Testis (tissue), 2 donors: ENCODE measurements at regions not wholly inside any gene's neighbourhood (a gene's known extent, or its start where the extent isn't known, plus 50 kb on each side); places are given as distances from the start of the nearest gene placed in this dataset.

ENCODE experiments used
- DNase-seq: peaks from one replicate; pipeline ENCODE4 v3.0.0-alpha.2; 2019
- H3K27ac ChIP-seq, 2 donors: fragments of 200-600 bp; sonication (generic); one replicate each; pipeline ENCODE4 v1.5.1; 2019
- H3K27me3 ChIP-seq: fragments of 200-600 bp; sonication (generic); one replicate; pipeline ENCODE4 v1.5.1; 2019
- H3K36me3 ChIP-seq: fragments of 200-600 bp; sonication (generic); one replicate; pipeline ENCODE4 v1.5.1; 2017; ENCODE audit warnings: low read depth; ENCODE audit errors: missing control alignments
- H3K4me1 ChIP-seq: fragments of 200-600 bp; sonication (generic); one replicate; pipeline ENCODE4 v1.5.1; 2019
- H3K4me3 ChIP-seq, 2 donors: fragments of 200-600 bp; sonication (generic); one replicate each; pipeline ENCODE4 v1.5.1; 2017 to 2019
- H3K9me3 ChIP-seq: fragments of 200-600 bp; sonication (generic); one replicate; pipeline ENCODE4 v1.5.1; 2017
- CTCF ChIP-seq, 3 experiments: fragments of 450-650 bp in 2 of 3; fragments of 200-600 bp in 1 of 3; sonication (generic) in 1 of 3; IDR thresholded peaks; one replicate each; pipeline ENCODE4 v1.5.1; 2016 to 2019; ENCODE audit warnings: antibody characterized with exemption in 3 of 3, mild to moderate bottlenecking in 2 of 3, moderate library complexity in 1 of 3
- POLR2A ChIP-seq: fragments of 450-650 bp; IDR thresholded peaks from one replicate; pipeline ENCODE4 v1.6.1; 2017; ENCODE audit warnings: antibody characterized with exemption, mild to moderate bottlenecking, moderate library complexity
- WGBS, 2 donors: methylation state at CpG; one replicate each; pipeline ENCODE4 v1.1.5; 2018; 5-methylcytosine and 5-hydroxymethylcytosine counted together
- intact Hi-C: fragments of 100-400 bp; cut with DNase I; formaldehyde crosslinking; loops from one replicate; pipeline ENCODE4 v1.15.1; 2023; ENCODE audit warnings: low total_unique reads

GRCh38 chr12:87140262-87140661, 884.1 kb upstream of the MGAT4C start:
- Histone ChIP-seq H3K9me3 (no peaks in the 10 kb centered on the region), H3K27ac (no peak overlapping the region), H3K4me3 (no peak overlapping the region), H3K36me3 (no peaks in the 10 kb centered on the region), H3K4me1 (no peaks in the 10 kb centered on the region), H3K27me3 (no peaks in the 10 kb centered on the region)
- DNase-seq = no peak
- TF ChIP-seq POLR2A = no peak
- no peak for TF ChIP-seq CTCF (IDR thresholded peaks at IDR 0.05)
- intact Hi-C loops = no loop called here
- 89 to 91% methylated on average over 1 of the region's 1 CpG for WGBS, 2 donors

GRCh38 chr12:87137220-87137619, 881.0 kb upstream of the MGAT4C start:
- no peak overlapping the region for H3K27ac ChIP-seq
- no peaks in the 10 kb centered on the region for H3K27me3 ChIP-seq
- intact Hi-C loops = no loop called here
- H3K36me3 ChIP-seq = no peaks in the 10 kb centered on the region
- TF ChIP-seq POLR2A (no peak), CTCF (IDR thresholded peaks at IDR 0.05) (no peak)
- no peak overlapping the region for H3K4me3 ChIP-seq
- no peaks in the 10 kb centered on the region for H3K9me3 ChIP-seq
- H3K4me1 ChIP-seq = no peaks in the 10 kb centered on the region
- DNase-seq = no peak

GRCh38 chr12:87136330-87136976, 880.3 kb upstream of the MGAT4C start:
- Histone ChIP-seq H3K27ac (no peak overlapping the region), H3K36me3 (no peaks in the 10 kb centered on the region), H3K9me3 (no peaks in the 10 kb centered on the region), H3K4me3 (no peak overlapping the region), H3K4me1 (no peaks in the 10 kb centered on the region), H3K27me3 (no peaks in the 10 kb centered on the region)
- WGBS, 2 donors = 40 to 59% methylated on average over 2 of the region's 2 CpGs
- TF ChIP-seq CTCF (IDR thresholded peaks at IDR 0.05) = no peak
- no peak for TF ChIP-seq POLR2A
- no peak for DNase-seq
- intact Hi-C loops = no loop called here

GRCh38 chr12:87127272-87127671, 871.1 kb upstream of the MGAT4C start:
- Histone ChIP-seq H3K27me3 (no peaks in the 10 kb centered on the region), H3K4me1 (no peaks in the 10 kb centered on the region), H3K9me3 (no peaks in the 10 kb centered on the region), H3K4me3 (no peak overlapping the region), H3K27ac (no peak overlapping the region), H3K36me3 (no peaks in the 10 kb centered on the region)
- DNase-seq = no peak
- intact Hi-C loops = no loop called here
- TF ChIP-seq CTCF (IDR thresholded peaks at IDR 0.05) = no peak
- no peak for TF ChIP-seq POLR2A

- 71 to 90% methylated on average over 3 of the region's 3 CpGs for WGBS, 2 donors
- TF ChIP-seq POLR2A (no peak), CTCF (IDR thresholded peaks at IDR 0.05) (no peak)
Measured at GRCh38 chr12:87121896-87122295, 865.7 kb upstream of the MGAT4C start.

More at GRCh38 chr12:87121896-87122295, 865.7 kb upstream of the MGAT4C start:
- no peaks in the 10 kb centered on the region for H3K36me3 ChIP-seq
- H3K27me3 ChIP-seq = no peaks in the 10 kb centered on the region
- no peak overlapping the region for H3K4me3 ChIP-seq
- intact Hi-C loops = no loop called here
- H3K9me3 ChIP-seq = no peaks in the 10 kb centered on the region
- no peak for DNase-seq
- no peak overlapping the region for H3K27ac ChIP-seq
- no peaks in the 10 kb centered on the region for H3K4me1 ChIP-seq
